Body of pancreas (tissue), 4 donors: ENCODE measurements at regions not wholly inside any gene's neighbourhood (a gene's known extent, or its start where the extent isn't known, plus 50 kb on each side); places are given as distances from the start of the nearest gene placed in this dataset.

ENCODE experiments used
- ATAC-seq: fragments of 150-250 bp; one replicate; pipeline ENCODE4 v1.9.1; 2016
- DNase-seq, 4 donors: peaks; one replicate each; pipeline ENCODE4 v3.0.0-alpha.2; 2019
- H3K27ac ChIP-seq, 4 donors: fragments of 200-600 bp; sonication (generic); 1 replicate in 3 of 4; 2 replicates in 1 of 4; pipeline versions ENCODE4 v1.5.1 to v1.6.1; 2016 to 2019; ENCODE audit warnings: mild to moderate bottlenecking in 1 of 4, mixed read lengths in 1 of 4, moderate library complexity in 1 of 4
- H3K27me3 ChIP-seq, 2 donors: fragments of 200-600 bp; sonication (generic); one replicate each; pipeline ENCODE4 v1.6.0; 2016; ENCODE audit warnings: mild to moderate bottlenecking in 1 of 2
- H3K36me3 ChIP-seq, 2 donors: fragments of 200-600 bp; sonication (generic); replicated peaks in 1 of 2; 2 replicates each; pipeline ENCODE4 v1.5.1; 2016; ENCODE audit warnings: low read depth in 2 of 2; ENCODE audit not compliant: insufficient read depth in 1 of 2
- H3K4me1 ChIP-seq: fragments of 200-600 bp; sonication (generic); one replicate; pipeline ENCODE4 v1.6.0; 2016
- H3K4me3 ChIP-seq, 2 donors: fragments of 200-600 bp; sonication (generic); 1 replicate in 1 of 2; 2 replicates in 1 of 2; pipeline ENCODE4 v1.5.1; 2016 to 2019
- H3K9me3 ChIP-seq, 3 donors: fragments of 200-600 bp; sonication (generic); 1 replicate in 2 of 3; 2 replicates in 1 of 3; pipeline ENCODE4 v1.5.1; 2016
- CTCF ChIP-seq, 7 experiments: fragments of 450-650 bp in 4 of 7; fragments of 200-600 bp in 3 of 7; sonication (generic) in 3 of 7; IDR thresholded peaks; one replicate each; pipeline ENCODE4 v1.5.1; 2016 to 2019; ENCODE audit warnings: antibody characterized with exemption in 7 of 7
- POLR2A ChIP-seq, 3 donors: fragments of 450-650 bp; IDR thresholded peaks; one replicate each; pipeline ENCODE4 v1.6.1; 2016; ENCODE audit warnings: antibody characterized with exemption in 3 of 3, mild to moderate bottlenecking in 2 of 3
- WGBS, 2 donors: methylation state at CpG; one replicate each; pipeline ENCODE4 v1.1.5; 2017; 5-methylcytosine and 5-hydroxymethylcytosine counted together
- intact Hi-C: fragments of 100-400 bp; cut with DNase I; formaldehyde crosslinking; loops from one replicate; pipeline ENCODE4 v1.15.1; 2023

- TF ChIP-seq POLR2A (IDR thresholded peaks at IDR 0.05) (no peak), CTCF (IDR thresholded peaks at IDR 0.05) (peak in 1 of 7 experiments; percentile 25)
- Histone ChIP-seq H3K36me3 (no peaks in the 10 kb centered on the region), H3K4me1 (no peaks in the 10 kb centered on the region), H3K4me3 (no peak overlapping the region), H3K27me3 (no peaks in the 10 kb centered on the region), H3K9me3 (no peaks in the 10 kb centered on the region), H3K27ac (peak overlapping the region in 2 of 4 donors; percentile 45 to 60)
- ATAC-seq (peak; percentile 90), DNase-seq (peak in 1 of 4 donors; percentile 16)
- intact Hi-C loops = no loop called here
- WGBS, 2 donors = 53 to 54% methylated on average over 6 of the region's 6 CpGs
These were observed 225.2 kb upstream of the LYPLAL1 start for GRCh38 chr1:218948446-218948845.

GRCh38 chr1:218953386-218953785 lies 220.3 kb upstream of the LYPLAL1 start:
- no peak overlapping the region for H3K27ac ChIP-seq
- no peaks in the 10 kb centered on the region for H3K9me3 ChIP-seq
- intact Hi-C loops = no loop called here
- ATAC-seq (no peak), DNase-seq (no peak)
- TF ChIP-seq CTCF (IDR thresholded peaks at IDR 0.05) (no peak), POLR2A (IDR thresholded peaks at IDR 0.05) (no peak)
- H3K36me3 ChIP-seq = no peaks in the 10 kb centered on the region
- WGBS, 2 donors = 75 to 79% methylated on average over 1 of the region's 1 CpG
- H3K4me1 ChIP-seq = no peaks in the 10 kb centered on the region
- H3K27me3 ChIP-seq = no peaks in the 10 kb centered on the region
- H3K4me3 ChIP-seq = no peak overlapping the region

- Histone ChIP-seq H3K4me3 (no peak overlapping the region), H3K27ac (no peak overlapping the region), H3K9me3 (no peaks in the 10 kb centered on the region), H3K36me3 (no peaks in the 10 kb centered on the region), H3K4me1 (no peaks in the 10 kb centered on the region), H3K27me3 (no peaks in the 10 kb centered on the region)
- 38 to 43% methylated on average over 2 of the region's 2 CpGs for WGBS, 2 donors
- intact Hi-C loops = no loop called here
- TF ChIP-seq POLR2A (IDR thresholded peaks at IDR 0.05) = no peak
- no peak for TF ChIP-seq CTCF (IDR thresholded peaks at IDR 0.05)
- DNase-seq (no peak), ATAC-seq (no peak)
These were observed 215.7 kb upstream of the LYPLAL1 start for GRCh38 chr1:218957971-218958370.

GRCh38 chr1:218959784-218960183 lies 213.9 kb upstream of the LYPLAL1 start:
- no peak for DNase-seq
- ATAC-seq = no peak
- WGBS, 2 donors = 67 to 81% methylated on average over 1 of the region's 1 CpG
- Histone ChIP-seq H3K27me3 (no peaks in the 10 kb centered on the region), H3K4me1 (no peaks in the 10 kb centered on the region), H3K36me3 (no peaks in the 10 kb centered on the region), H3K4me3 (no peak overlapping the region), H3K9me3 (no peaks in the 10 kb centered on the region), H3K27ac (no peak overlapping the region)
- TF ChIP-seq POLR2A (IDR thresholded peaks at IDR 0.05) = no peak
- TF ChIP-seq CTCF (IDR thresholded peaks at IDR 0.05) = no peak
- intact Hi-C loops = no loop called here

GRCh38 chr1:218964471-218965185 lies 209.1 kb upstream of the LYPLAL1 start:
- no peak for ATAC-seq
- Histone ChIP-seq H3K27me3 (no peaks in the 10 kb centered on the region), H3K36me3 (no peaks in the 10 kb centered on the region), H3K9me3 (no peaks in the 10 kb centered on the region), H3K27ac (no peak overlapping the region), H3K4me1 (no peaks in the 10 kb centered on the region), H3K4me3 (no peak overlapping the region)
- TF ChIP-seq CTCF (IDR thresholded peaks at IDR 0.05) (no peak), POLR2A (IDR thresholded peaks at IDR 0.05) (no peak)
- WGBS, 2 donors = 55 to 66% methylated on average over 7 of the region's 7 CpGs
- intact Hi-C loops = no loop called here
- DNase-seq = no peak
